ENCODE measurements at regions not wholly inside any gene's neighbourhood (a gene's known extent, or its start where the extent isn't known, plus 50 kb on each side); places are given as distances from the start of the nearest gene placed in this dataset.

DNA sequence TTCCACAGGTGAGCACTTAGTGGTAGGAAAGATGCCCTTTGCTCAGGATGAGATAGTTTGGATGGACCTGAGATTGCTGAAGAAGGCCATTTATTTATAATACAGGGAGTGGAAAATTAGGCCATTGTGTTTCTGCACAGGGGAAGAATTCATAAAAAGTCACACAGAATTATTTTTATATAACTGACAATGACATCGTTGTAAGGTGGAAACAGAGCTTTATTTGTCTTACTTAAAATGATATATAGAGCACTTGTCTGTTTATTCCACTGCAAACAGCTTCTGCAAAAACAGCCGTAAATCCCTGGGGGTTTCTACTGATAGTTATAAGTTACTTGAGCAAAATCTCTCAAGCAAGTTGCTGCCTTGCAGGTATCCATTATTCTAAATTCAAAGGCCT lies 158.1 kb upstream of the ZNF521 start:
- TF ChIP-seq, protein P1, sequence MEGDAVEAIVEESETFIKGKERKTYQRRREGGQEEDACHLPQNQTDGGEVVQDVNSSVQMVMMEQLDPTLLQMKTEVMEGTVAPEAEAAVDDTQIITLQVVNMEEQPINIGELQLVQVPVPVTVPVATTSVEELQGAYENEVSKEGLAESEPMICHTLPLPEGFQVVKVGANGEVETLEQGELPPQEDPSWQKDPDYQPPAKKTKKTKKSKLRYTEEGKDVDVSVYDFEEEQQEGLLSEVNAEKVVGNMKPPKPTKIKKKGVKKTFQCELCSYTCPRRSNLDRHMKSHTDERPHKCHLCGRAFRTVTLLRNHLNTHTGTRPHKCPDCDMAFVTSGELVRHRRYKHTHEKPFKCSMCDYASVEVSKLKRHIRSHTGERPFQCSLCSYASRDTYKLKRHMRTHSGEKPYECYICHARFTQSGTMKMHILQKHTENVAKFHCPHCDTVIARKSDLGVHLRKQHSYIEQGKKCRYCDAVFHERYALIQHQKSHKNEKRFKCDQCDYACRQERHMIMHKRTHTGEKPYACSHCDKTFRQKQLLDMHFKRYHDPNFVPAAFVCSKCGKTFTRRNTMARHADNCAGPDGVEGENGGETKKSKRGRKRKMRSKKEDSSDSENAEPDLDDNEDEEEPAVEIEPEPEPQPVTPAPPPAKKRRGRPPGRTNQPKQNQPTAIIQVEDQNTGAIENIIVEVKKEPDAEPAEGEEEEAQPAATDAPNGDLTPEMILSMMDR (conservative IDR thresholded peaks at IDR 0.05; ENCODE audit: low read depth, low read length): no peak
- no peak for TF ChIP-seq EZH2 (IDR thresholded peaks at IDR 0.05; ENCODE audit: low read length, unreplicated experiment)
- no peak for TF ChIP-seq EZH2phosphoT487 (IDR thresholded peaks at IDR 0.05; ENCODE audit: borderline replicate concordance, low read length)
